ENCODE measurements at regions not wholly inside any gene's neighbourhood (a gene's known extent, or its start where the extent isn't known, plus 50 kb on each side); places are given as distances from the start of the nearest gene placed in this dataset.

- TF ChIP-seq POLR2AphosphoS5 (IDR thresholded peaks at IDR 0.05), result no peak
- no peak for TF ChIP-seq POLR2A (IDR thresholded peaks at IDR 0.05; ENCODE audit: low read depth)
Observed at GRCh38 chr7:155222061-155222460, 75.6 kb upstream of the INSIG1 start.
